Stimulated activated CD8-positive, alpha-beta memory T cell treated with anti-CD3 and anti-CD28 coated beads, Interleukin-12 subunit alpha, Interleukin-12 subunit beta, amount 100 ng/mL, for 1 hour (primary cell): ENCODE measurements at regions not wholly inside any gene's neighbourhood (a gene's known extent, or its start where the extent isn't known, plus 50 kb on each side); places are given as distances from the start of the nearest gene placed in this dataset.
"Not testable (repeated sequence)": the region's sequence is repeated elsewhere in the genome, so short reads cannot be mapped to it uniquely, and the experiment has no call there.

Experiments
- DNase-seq: peaks from one replicate; pipeline ENCODE4 v3.0.0-alpha.2; 2020; ENCODE audit warnings: low read depth

- DNase-seq: no peak
These were observed 146.7 kb upstream of the PFKP start for GRCh38 chr10:2920637-2921036.

GRCh38 chr10:2920168-2920567 is 147.2 kb upstream of the PFKP start:
- no peak for DNase-seq

- no peak for DNase-seq
These were observed 148.3 kb upstream of the PFKP start for GRCh38 chr10:2919016-2919415.

GRCh38 chr10:2918489-2918888 is 148.9 kb upstream of the PFKP start:
- DNase-seq: no peak

- no peak for DNase-seq
These were observed 149.4 kb upstream of the PFKP start for GRCh38 chr10:2917926-2918325.

GRCh38 chr10:2915412-2915811 is 151.9 kb upstream of the PFKP start:
- no peak for DNase-seq

- no peak for DNase-seq
These were observed 152.6 kb upstream of the PFKP start for GRCh38 chr10:2914741-2915140.

GRCh38 chr10:2913474-2913873 is 153.9 kb upstream of the PFKP start:
- DNase-seq: no peak

GRCh38 chr10:2910656-2911055 is 156.7 kb upstream of the PFKP start:
- DNase-seq: no peak

- no peak for DNase-seq
These were observed 157.4 kb upstream of the PFKP start for GRCh38 chr10:2909921-2910320.

GRCh38 chr10:2908851-2909630 is 158.3 kb upstream of the PFKP start:
- DNase-seq: no peak

- DNase-seq: no peak
These were observed 160.4 kb upstream of the PFKP start for GRCh38 chr10:2906974-2907373.

GRCh38 chr10:2905851-2906250 is 161.5 kb upstream of the PFKP start:
- DNase-seq: no peak

GRCh38 chr10:2900530-2900929 is 166.8 kb upstream of the PFKP start:
- no peak for DNase-seq

- no peak for DNase-seq
These were observed 167.9 kb upstream of the PFKP start for GRCh38 chr10:2899246-2899951.

GRCh38 chr10:2898509-2898860 is 168.9 kb upstream of the PFKP start:
- DNase-seq: no peak

GRCh38 chr10:2897619-2898508 is 169.5 kb upstream of the PFKP start:
- DNase-seq: no peak

GRCh38 chr10:2896334-2896733 is 171.0 kb upstream of the PFKP start:
- DNase-seq: not testable (repeated sequence)

- no peak for DNase-seq
These were observed 171.7 kb upstream of the PFKP start for GRCh38 chr10:2895594-2896196.

GRCh38 chr10:2893991-2894390 is 173.4 kb upstream of the PFKP start:
- no peak for DNase-seq

GRCh38 chr10:2893158-2893845 is 174.0 kb upstream of the PFKP start:
- DNase-seq: no peak

- DNase-seq: no peak
These were observed 175.6 kb upstream of the PFKP start for GRCh38 chr10:2891770-2892124.
